Stomach smooth muscle (tissue), 2 donors: ENCODE measurements at regions not wholly inside any gene's neighbourhood (a gene's known extent, or its start where the extent isn't known, plus 50 kb on each side); places are given as distances from the start of the nearest gene placed in this dataset.

Experiments
- H3K27ac ChIP-seq: one replicate; pipeline ENCODE4 v1.7.0; 2013; ENCODE audit warnings: mild to moderate bottlenecking, low read length, inconsistent platforms
- H3K27me3 ChIP-seq, 2 donors: one replicate each; pipeline ENCODE4 v1.7.0; 2013; ENCODE audit warnings: low read length in 2 of 2; ENCODE audit not compliant: insufficient read depth in 2 of 2, control insufficient read depth in 1 of 2
- H3K36me3 ChIP-seq, 2 donors: one replicate each; pipeline ENCODE4 v1.7.0; 2013; ENCODE audit warnings: low read length in 2 of 2; ENCODE audit not compliant: control insufficient read depth in 2 of 2, insufficient read depth in 2 of 2
- H3K4me1 ChIP-seq: one replicate; pipeline ENCODE4 v1.7.0; 2013; ENCODE audit warnings: low read length; ENCODE audit not compliant: control insufficient read depth, insufficient read depth
- H3K4me3 ChIP-seq, 2 donors: one replicate each; pipeline ENCODE4 v1.7.0; 2013; ENCODE audit warnings: low read length in 2 of 2
- H3K9ac ChIP-seq, 2 donors: one replicate each; pipeline ENCODE4 v1.7.0; 2013; ENCODE audit warnings: low read length in 2 of 2, mild to moderate bottlenecking in 1 of 2
- H3K9me3 ChIP-seq, 2 donors: one replicate each; pipeline ENCODE4 v1.7.0; 2013; ENCODE audit warnings: low read length in 2 of 2; ENCODE audit not compliant: control insufficient read depth in 2 of 2
- donor health status: healthy.
- donor health status: Pancreatic carcinoma.

DNA sequence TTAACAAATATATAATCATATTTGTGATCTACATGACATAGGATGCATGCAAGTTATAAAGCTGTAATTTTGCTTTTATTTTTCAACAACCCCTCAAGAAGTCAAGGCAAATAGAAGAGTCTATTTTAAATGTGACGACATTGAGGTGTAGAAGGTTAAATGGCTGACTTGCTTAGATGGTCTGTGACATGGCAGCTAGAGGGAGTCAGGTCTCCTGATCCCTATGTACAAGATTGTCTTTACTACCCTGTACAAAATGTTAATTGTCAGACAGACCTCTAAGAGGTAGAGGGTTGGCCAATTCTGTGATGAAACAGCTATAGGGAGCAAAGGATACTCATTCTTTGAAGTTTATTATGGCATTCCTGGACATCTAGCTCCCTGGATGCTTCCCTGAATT, 380.9 kb upstream of the MEF2C start:
- no peaks in the 10 kb centered on the region for H3K4me1 ChIP-seq
- H3K9ac ChIP-seq = no peak overlapping the region
- H3K4me3 ChIP-seq = no peak overlapping the region
- no peaks in the 10 kb centered on the region for H3K36me3 ChIP-seq
- no peaks in the 10 kb centered on the region for H3K27me3 ChIP-seq
- no peaks in the 10 kb centered on the region for H3K9me3 ChIP-seq
- no peak overlapping the region for H3K27ac ChIP-seq

DNA sequence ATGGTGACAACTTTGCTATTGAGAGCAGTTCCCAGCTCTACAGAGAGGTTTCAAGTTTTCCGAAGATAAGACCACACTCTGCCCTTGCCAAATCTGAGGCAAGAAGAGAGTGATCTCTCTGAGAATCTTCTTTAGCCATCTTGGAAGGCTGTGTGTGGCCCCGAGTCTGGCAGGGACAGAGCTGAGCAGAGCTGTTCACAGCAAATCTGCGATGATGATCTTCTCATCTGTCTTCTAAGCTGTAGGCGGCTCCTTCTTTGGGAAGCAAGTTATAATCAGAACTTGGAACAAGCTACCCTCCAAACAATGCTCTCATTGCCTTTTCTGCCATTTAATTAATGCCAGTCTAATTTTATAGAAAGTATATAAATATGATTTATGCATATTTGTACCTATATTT, 379.0 kb upstream of the MEF2C start:
- Histone ChIP-seq H3K9ac (no peak overlapping the region), H3K36me3 (no peaks in the 10 kb centered on the region), H3K27ac (no peak overlapping the region), H3K4me3 (no peak overlapping the region), H3K27me3 (no peaks in the 10 kb centered on the region), H3K9me3 (no peaks in the 10 kb centered on the region), H3K4me1 (no peaks in the 10 kb centered on the region)

DNA sequence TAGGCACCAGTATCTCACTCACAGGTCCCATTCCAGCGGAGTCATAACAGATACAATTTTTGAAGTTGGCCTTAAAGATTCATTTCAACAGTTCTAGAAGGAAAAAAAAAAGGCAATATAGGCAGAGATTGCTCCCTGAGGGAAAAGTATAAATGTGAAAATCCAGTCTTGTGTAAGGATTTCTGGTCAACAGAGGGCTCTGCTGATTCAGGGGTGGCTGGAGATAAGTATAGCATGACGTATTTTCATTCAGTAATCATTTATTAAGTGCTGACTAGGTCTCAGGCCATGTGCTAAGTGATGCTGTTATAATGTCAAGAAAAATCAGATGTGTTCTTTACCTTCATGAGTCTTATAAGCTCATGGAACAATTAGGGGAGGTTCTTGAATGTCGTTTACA, 377.3 kb upstream of the MEF2C start:
- H3K9ac ChIP-seq = no peak overlapping the region
- no peak overlapping the region for H3K4me3 ChIP-seq
- no peaks in the 10 kb centered on the region for H3K9me3 ChIP-seq
- no peak overlapping the region for H3K27ac ChIP-seq
- H3K36me3 ChIP-seq = no peaks in the 10 kb centered on the region
- no peaks in the 10 kb centered on the region for H3K4me1 ChIP-seq
- no peaks in the 10 kb centered on the region for H3K27me3 ChIP-seq

DNA sequence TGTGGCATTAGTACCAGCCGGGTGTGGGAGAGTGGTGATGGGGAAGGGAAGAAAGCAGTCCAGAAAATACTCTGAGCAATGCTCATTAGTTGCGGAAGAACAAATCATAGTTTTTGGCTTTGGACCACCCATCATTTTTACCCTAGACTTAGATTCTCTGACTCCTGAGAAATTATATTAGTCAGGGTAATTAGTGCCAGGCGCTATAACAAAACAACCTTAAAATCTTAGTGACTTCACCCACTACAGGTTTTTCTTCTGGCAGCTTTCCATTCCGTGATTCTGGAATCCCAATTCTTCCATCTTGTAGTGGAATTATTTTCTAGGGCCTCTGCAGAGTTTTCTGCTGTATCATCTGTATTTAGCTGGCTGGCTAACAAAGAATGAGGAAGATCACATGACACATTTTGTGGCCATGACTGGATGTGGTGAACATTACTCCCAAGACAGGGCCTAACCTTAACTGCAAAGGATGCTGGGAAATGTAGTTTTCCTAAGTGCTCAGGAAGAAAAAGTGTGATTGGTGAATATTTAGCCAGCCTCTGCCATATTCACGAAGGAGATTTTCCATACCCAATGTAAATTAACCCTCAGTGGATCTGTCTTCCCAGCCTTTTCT, 373.0 kb upstream of the MEF2C start:
- Histone ChIP-seq H3K27me3 (no peaks in the 10 kb centered on the region), H3K4me3 (no peak overlapping the region), H3K9ac (no peak overlapping the region), H3K36me3 (no peaks in the 10 kb centered on the region), H3K4me1 (no peaks in the 10 kb centered on the region), H3K9me3 (no peaks in the 10 kb centered on the region), H3K27ac (no peak overlapping the region)

DNA sequence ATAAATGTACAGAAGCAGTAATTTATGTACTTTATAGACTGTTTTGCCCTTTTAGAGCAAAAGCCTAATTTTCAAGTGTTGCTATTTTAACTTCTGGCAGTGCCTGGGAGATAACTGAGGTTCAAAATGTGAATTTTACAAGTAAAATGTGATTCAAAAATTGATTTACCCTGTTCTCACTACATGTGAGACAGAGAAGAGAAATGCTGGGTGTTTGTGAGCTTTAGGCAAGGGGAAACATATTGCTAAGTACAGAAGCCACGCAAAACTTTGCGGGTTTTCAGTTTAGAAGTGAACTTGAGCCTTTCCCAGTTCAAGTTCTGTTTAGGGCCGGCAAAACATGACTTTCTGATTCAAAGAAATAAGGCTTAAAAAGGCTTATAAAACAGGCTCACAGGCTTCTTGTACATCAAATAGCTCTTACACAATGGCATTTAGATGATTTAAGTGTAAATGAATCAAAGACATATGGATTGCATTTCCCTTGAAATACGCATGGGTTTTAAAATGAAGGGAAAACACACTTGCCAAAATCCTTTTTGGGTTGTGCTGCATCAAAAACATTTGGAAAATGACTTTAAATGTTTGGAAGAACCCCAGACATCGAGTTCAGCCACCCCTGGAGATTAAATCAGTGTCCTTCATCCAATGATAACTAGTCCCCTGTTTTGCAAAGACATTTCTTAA, 370.8 kb upstream of the MEF2C start:
- H3K27me3 ChIP-seq = no peaks in the 10 kb centered on the region
- H3K4me3 ChIP-seq = no peak overlapping the region
- no peaks in the 10 kb centered on the region for H3K4me1 ChIP-seq
- H3K9me3 ChIP-seq = no peaks in the 10 kb centered on the region
- H3K36me3 ChIP-seq = no peaks in the 10 kb centered on the region
- no peak overlapping the region for H3K27ac ChIP-seq
- H3K9ac ChIP-seq = no peak overlapping the region

DNA sequence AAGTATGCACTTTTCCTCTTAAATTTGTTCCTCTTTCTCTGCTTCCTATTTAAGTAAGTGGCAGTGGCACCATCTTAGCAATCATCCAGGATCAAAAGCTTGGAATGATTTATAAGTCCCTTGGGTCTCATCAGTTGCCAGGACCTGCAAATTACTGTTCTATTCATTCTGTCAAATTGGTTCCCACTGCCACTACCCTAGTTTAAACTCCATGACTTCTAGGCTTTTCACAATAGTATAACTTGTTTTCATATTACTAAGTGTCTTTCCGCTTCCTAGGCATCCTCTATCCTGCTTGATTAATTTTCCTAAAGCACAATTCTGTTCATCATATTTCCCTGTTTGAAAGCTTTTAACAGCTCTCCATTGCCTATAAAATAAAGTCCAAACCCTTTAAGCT, 363.9 kb upstream of the MEF2C start:
- Histone ChIP-seq H3K4me1 (no peaks in the 10 kb centered on the region), H3K9ac (no peak overlapping the region), H3K4me3 (no peak overlapping the region), H3K9me3 (no peaks in the 10 kb centered on the region), H3K27ac (no peak overlapping the region), H3K36me3 (no peaks in the 10 kb centered on the region), H3K27me3 (no peaks in the 10 kb centered on the region)

DNA sequence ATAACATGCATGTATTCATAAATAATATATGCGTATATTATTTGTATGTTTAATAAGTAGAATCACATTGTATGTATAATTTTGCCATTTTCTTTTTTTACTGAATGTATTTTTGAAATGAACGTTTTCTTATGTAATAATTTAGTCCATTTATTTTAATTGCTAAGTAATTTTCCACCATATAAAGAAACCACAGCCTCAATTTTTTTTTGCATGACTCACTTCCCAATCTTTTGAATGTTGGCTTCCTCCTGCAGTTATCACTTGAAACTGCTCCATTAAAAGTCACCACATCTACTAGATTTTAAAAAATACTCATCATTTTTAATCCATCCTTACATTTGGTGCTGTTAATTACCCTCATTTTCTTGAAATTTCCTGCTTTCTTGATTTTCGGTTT, 363.3 kb upstream of the MEF2C start:
- Histone ChIP-seq H3K9ac (no peak overlapping the region), H3K4me1 (no peaks in the 10 kb centered on the region), H3K27me3 (no peaks in the 10 kb centered on the region), H3K27ac (no peak overlapping the region), H3K4me3 (no peak overlapping the region), H3K36me3 (no peaks in the 10 kb centered on the region), H3K9me3 (no peaks in the 10 kb centered on the region)

DNA sequence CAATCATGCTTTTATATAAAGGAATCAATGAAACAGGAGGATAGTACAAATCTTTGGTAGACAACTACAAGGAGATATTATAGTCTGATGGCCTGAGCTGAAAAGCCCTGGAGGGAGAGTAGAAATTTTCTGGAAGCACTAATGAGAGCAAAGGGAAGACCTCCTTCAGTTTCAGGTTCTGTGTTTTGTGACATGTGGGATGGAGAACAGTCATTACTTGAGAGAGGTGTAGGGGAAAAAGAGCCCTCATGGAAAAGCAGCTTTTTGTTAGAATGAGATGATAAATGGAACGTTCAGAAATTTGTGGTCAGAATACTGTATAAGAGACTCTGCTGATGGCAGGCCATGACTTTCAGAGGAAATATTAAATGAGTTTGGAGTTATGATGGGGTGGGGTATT, 360.6 kb upstream of the MEF2C start:
- H3K9me3 ChIP-seq = no peaks in the 10 kb centered on the region

DNA sequence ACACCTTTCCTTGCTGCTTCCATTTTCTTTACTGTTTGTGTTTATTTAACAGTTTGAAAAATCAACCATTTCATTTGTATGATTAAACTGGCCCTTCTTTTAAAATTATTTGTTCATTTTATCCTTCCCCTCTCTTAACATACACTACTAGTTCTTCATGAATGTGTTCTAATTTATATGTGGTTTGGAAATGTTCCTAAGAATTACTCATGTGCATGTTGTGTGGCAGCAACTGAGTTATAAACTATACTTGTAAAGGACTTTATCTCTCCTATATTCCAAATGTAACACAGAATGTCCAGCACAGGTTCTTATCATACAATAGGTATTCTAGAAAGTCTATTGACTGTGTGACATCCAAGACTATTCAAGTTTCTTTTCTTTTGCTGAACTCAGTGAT, 358.2 kb upstream of the MEF2C start:
- Histone ChIP-seq H3K4me1 (no peaks in the 10 kb centered on the region), H3K27ac (no peak overlapping the region), H3K9ac (no peak overlapping the region), H3K4me3 (no peak overlapping the region), H3K9me3 (no peaks in the 10 kb centered on the region), H3K27me3 (no peaks in the 10 kb centered on the region), H3K36me3 (no peaks in the 10 kb centered on the region)

More for the DNA sequence above, 360.6 kb upstream of the MEF2C start:
- Histone ChIP-seq H3K27ac (no peak overlapping the region), H3K4me3 (no peak overlapping the region), H3K27me3 (no peaks in the 10 kb centered on the region), H3K9ac (no peak overlapping the region), H3K4me1 (no peaks in the 10 kb centered on the region), H3K36me3 (no peaks in the 10 kb centered on the region)

DNA sequence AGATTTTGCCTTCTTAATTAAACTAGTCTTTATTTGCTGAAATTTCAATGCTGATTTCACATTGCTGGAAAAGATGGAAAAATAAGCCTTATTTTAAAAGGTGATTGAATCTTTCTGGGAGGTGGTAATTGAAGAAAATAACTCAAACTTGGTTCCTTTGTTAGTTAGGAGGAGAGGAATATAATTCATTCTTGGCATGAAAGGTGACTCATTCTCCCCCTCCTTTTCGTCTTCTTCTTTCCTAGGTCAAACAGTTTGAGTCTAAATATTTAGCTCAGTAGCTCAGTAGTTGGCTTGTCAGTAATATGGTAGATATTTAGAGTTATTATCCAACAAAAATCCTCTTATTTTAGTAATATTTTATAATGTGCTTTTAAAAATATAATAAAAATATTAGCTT, 353.9 kb upstream of the MEF2C start:
- no peaks in the 10 kb centered on the region for H3K27me3 ChIP-seq
- no peak overlapping the region for H3K9ac ChIP-seq
- H3K4me1 ChIP-seq = no peaks in the 10 kb centered on the region
- H3K36me3 ChIP-seq = no peaks in the 10 kb centered on the region
- H3K4me3 ChIP-seq = no peak overlapping the region
- H3K9me3 ChIP-seq = no peaks in the 10 kb centered on the region
- no peak overlapping the region for H3K27ac ChIP-seq

DNA sequence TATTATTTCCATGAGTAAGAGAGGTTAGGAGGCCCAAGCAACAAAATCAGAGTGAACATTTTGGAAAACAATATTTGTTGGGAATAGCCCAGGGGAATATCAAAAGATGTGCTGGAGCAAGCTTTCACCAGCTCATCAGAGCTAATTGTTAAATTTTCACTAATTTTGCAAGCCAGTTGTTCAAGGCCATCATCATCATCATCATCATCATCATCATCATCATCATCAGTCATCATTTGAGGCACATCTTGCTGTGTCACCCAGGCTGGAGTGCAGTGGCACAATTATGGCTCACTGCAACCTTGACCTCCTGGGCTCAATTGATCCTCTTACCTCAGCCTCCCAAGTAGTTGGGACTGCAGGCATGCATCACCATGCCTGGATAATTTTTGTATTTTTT, 350.5 kb upstream of the MEF2C start:
- Histone ChIP-seq H3K4me3 (no peak overlapping the region), H3K9ac (no peak overlapping the region), H3K4me1 (no peaks in the 10 kb centered on the region), H3K36me3 (no peaks in the 10 kb centered on the region), H3K27me3 (no peaks in the 10 kb centered on the region), H3K9me3 (no peaks in the 10 kb centered on the region), H3K27ac (no peak overlapping the region)
